HG03521 (cell line): ENCODE measurements at regions not wholly inside any gene's neighbourhood (a gene's known extent, or its start where the extent isn't known, plus 50 kb on each side); places are given as distances from the start of the nearest gene placed in this dataset.
"Not testable (repeated sequence)": the region's sequence is repeated elsewhere in the genome, so short reads cannot be mapped to it uniquely, and the experiment has no call there.

ENCODE experiments used
- ATAC-seq: cut with Tn5 transposase; IDR thresholded peaks from one replicate; pipeline ENCODE4 v1.9.1; 2021; ENCODE audit warnings: mild to moderate bottlenecking, moderate library complexity; ENCODE audit not compliant: unreplicated experiment

- ATAC-seq, result no peak
These were observed 84.1 kb upstream of the DLX6 start for GRCh38 chr7:96921231-96921630.

- no peak for ATAC-seq
These were observed 83.6 kb upstream of the DLX6 start for GRCh38 chr7:96921771-96922170.

GRCh38 chr7:96923345-96923744 lies 82.0 kb upstream of the DLX6 start:
- not testable (repeated sequence) for ATAC-seq

- no peak for ATAC-seq
These were observed 78.2 kb upstream of the DLX6 start for GRCh38 chr7:96927131-96927530.

- no peak for ATAC-seq
These were observed 76.4 kb upstream of the DLX6 start for GRCh38 chr7:96928965-96929364.

- no peak for ATAC-seq
These were observed 73.5 kb upstream of the DLX6 start for GRCh38 chr7:96931891-96932290.

- ATAC-seq, result no peak
These were observed 72.2 kb upstream of the DLX6 start for GRCh38 chr7:96933067-96933645.

GRCh38 chr7:96936621-96937020 lies 68.7 kb upstream of the DLX6 start:
- no peak for ATAC-seq

GRCh38 chr7:96942112-96942511 lies 63.2 kb upstream of the DLX6 start:
- no peak for ATAC-seq

GRCh38 chr7:96949766-96950165 lies 55.6 kb upstream of the DLX6 start:
- no peak for ATAC-seq

GRCh38 chr7:96952974-96953391 lies 52.4 kb upstream of the DLX6 start:
- no peak for ATAC-seq

- no peak for ATAC-seq
These were observed 51.5 kb upstream of the DLX6 start for GRCh38 chr7:96953676-96954513.
